CD14-positive monocyte (primary cell): ENCODE measurements at regions not wholly inside any gene's neighbourhood (a gene's known extent, or its start where the extent isn't known, plus 50 kb on each side); places are given as distances from the start of the nearest gene placed in this dataset.
"Not testable (repeated sequence)": the region's sequence is repeated elsewhere in the genome, so short reads cannot be mapped to it uniquely, and the experiment has no call there.

Experiments used
- DNase-seq, 3 donors: peaks; one replicate each; pipeline ENCODE4 v3.0.0-alpha.2; 2011 to 2022
- H2AFZ ChIP-seq: 2 replicates; pipeline ENCODE4 v1.6.0; 2012; ENCODE audit warnings: mild to moderate bottlenecking, low read depth, low read length, inconsistent platforms; ENCODE audit not compliant: insufficient read depth, poor library complexity, severe bottlenecking
- H3K27ac ChIP-seq, 2 donors: 1 replicate in 1 of 2; 2 replicates in 1 of 2; pipeline ENCODE4 v1.5.1; 2012 to 2013; ENCODE audit warnings: low read length in 2 of 2, control low read depth in 1 of 2, inconsistent platforms in 1 of 2, low read depth in 1 of 2, mild to moderate bottlenecking in 1 of 2
- H3K27me3 ChIP-seq, 2 donors: one replicate each; pipeline versions ENCODE4 v1.6.0 to v1.6.1; 2011 to 2013; ENCODE audit warnings: low read length in 2 of 2; ENCODE audit not compliant: control insufficient read depth in 2 of 2, insufficient read depth in 2 of 2
- H3K36me3 ChIP-seq, 2 donors: replicated peaks in 1 of 2; 1 replicate in 1 of 2; 2 replicates in 1 of 2; pipeline versions ENCODE4 v1.5.1 to v1.6.1; 2012 to 2013; ENCODE audit warnings: low read length in 2 of 2, control low read depth in 1 of 2, inconsistent platforms in 1 of 2, mild to moderate bottlenecking in 1 of 2; ENCODE audit not compliant: insufficient read depth in 2 of 2, control insufficient read depth in 1 of 2
- H3K4me1 ChIP-seq, 2 donors: 1 replicate in 1 of 2; 2 replicates in 1 of 2; pipeline versions ENCODE4 v1.5.1 to v1.6.1; 2012 to 2013; ENCODE audit warnings: low read length in 2 of 2, control low read depth in 1 of 2, inconsistent platforms in 1 of 2, mild to moderate bottlenecking in 1 of 2, moderate library complexity in 1 of 2; ENCODE audit not compliant: insufficient read depth in 2 of 2, control insufficient read depth in 1 of 2
- H3K4me2 ChIP-seq: replicated peaks from 2 replicates; pipeline ENCODE3; 2012; ENCODE audit warnings: low read length, moderate library complexity, mild to moderate bottlenecking; ENCODE audit not compliant: poor library complexity, severe bottlenecking; ENCODE audit errors: extremely low read depth
- H3K4me3 ChIP-seq, 3 experiments: fragments of 200-600 bp in 1 of 3; sonication (generic) in 1 of 3; replicated peaks in 1 of 3; 1 replicate in 2 of 3; 2 replicates in 1 of 3; pipeline ENCODE4 v1.5.1; 2011 to 2013; ENCODE audit warnings: low read length in 3 of 3, mild to moderate bottlenecking in 3 of 3, control low read depth in 2 of 3, low read depth in 2 of 3, inconsistent platforms in 1 of 3, moderate library complexity in 1 of 3
- H3K79me2 ChIP-seq: 2 replicates; pipeline ENCODE4 v1.6.0; 2012; ENCODE audit warnings: mild to moderate bottlenecking, control low read depth, inconsistent platforms, low read length, moderate library complexity; ENCODE audit not compliant: insufficient read depth
- H3K9ac ChIP-seq: 2 replicates; pipeline ENCODE4 v1.6.0; 2017; ENCODE audit warnings: low read length, mild to moderate bottlenecking; ENCODE audit not compliant: insufficient read depth, poor library complexity, severe bottlenecking
- H3K9me3 ChIP-seq, 2 donors: replicated peaks in 1 of 2; 1 replicate in 1 of 2; 2 replicates in 1 of 2; pipeline versions ENCODE4 v1.5.1 to v1.6.1; 2012 to 2013; ENCODE audit warnings: low read length in 2 of 2, control low read depth in 1 of 2; ENCODE audit not compliant: control insufficient read depth in 1 of 2, insufficient read depth in 1 of 2
- H4K20me1 ChIP-seq: 2 replicates; pipeline ENCODE4 v1.6.0; 2012; ENCODE audit warnings: mild to moderate bottlenecking, low read length, control low read depth, moderate library complexity; ENCODE audit not compliant: insufficient read depth
- H3K27ac Mint-ChIP-seq, 7 donors: one replicate each; pipeline ENCODE4 v1.8.0; 2020; ENCODE audit warnings: mild to moderate bottlenecking in 7 of 7, mixed read lengths in 7 of 7, moderate library complexity in 6 of 7, inconsistent platforms in 2 of 7
- H3K27me3 Mint-ChIP-seq, 3 donors: one replicate each; pipeline ENCODE4 v1.8.0; 2021 to 2022; ENCODE audit warnings: low read depth in 3 of 3, mild to moderate bottlenecking in 3 of 3, mixed read lengths in 3 of 3, moderate library complexity in 3 of 3, inconsistent platforms in 1 of 3
- H3K36me3 Mint-ChIP-seq, 2 donors: one replicate each; pipeline ENCODE4 v1.8.0; 2020; ENCODE audit warnings: mixed read lengths in 2 of 2, inconsistent platforms in 1 of 2, mild to moderate bottlenecking in 1 of 2
- H3K4me1 Mint-ChIP-seq: one replicate; pipeline ENCODE4 v1.8.0; 2020; ENCODE audit warnings: mild to moderate bottlenecking, mixed read lengths
- H3K4me3 Mint-ChIP-seq, 2 donors: one replicate each; pipeline ENCODE4 v1.8.0; 2020; ENCODE audit warnings: mild to moderate bottlenecking in 2 of 2, mixed read lengths in 2 of 2, moderate library complexity in 1 of 2
- H3K9me3 Mint-ChIP-seq, 7 donors: one replicate each; pipeline ENCODE4 v1.8.0; 2020 to 2022; ENCODE audit warnings: mixed read lengths in 7 of 7, mild to moderate bottlenecking in 6 of 7, moderate library complexity in 6 of 7, inconsistent platforms in 2 of 7
- WGBS: methylation state at CpG from one replicate; pipeline ENCODE4 v1.1.5; 2013; ENCODE audit warnings: missing lambda C conversion rate; ENCODE audit not compliant: insufficient coverage; 5-methylcytosine and 5-hydroxymethylcytosine counted together
- intact Hi-C, 2 donors: fragments of 100-400 bp; cut with micrococcal nuclease; formaldehyde crosslinking; loops; one replicate each; pipeline versions ENCODE4 v1.15.0 to v1.15.1; 2023
- TF ChIP-seq, protein P1 (sequence below): fragments of 200-600 bp; IDR thresholded peaks from one replicate; pipeline ENCODE4 v1.8.0; 2022; ENCODE audit warnings: antibody characterized with exemption, mild to moderate bottlenecking

DNA sequence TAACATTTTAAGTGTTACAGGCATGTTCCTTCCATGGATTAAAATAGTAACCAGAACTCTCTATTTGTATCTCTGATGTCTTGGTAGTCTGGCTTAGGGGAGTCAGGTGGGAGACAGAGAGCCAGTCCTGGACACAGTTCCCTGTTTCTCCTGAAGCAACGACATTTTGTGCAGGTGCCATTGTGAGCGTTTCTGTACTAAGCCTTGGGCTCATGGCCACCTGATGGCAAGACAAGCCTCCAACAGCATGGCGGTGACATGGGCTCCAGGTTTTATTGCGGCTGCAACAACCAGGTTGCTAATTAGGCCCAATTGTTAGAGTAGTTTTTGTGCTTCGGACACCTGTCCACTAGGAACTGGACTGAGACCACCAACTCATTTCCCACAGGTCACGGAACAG is 105.3 kb downstream of the PRDM13 start:
- whole genome bisulfite sequencing = 93% methylated on average over 2 of the region's 6 CpGs
- intact Hi-C loops = no loop called here
- Mint-ChIP-seq H3K4me3 (no peak overlapping the region), H3K27me3 (peaks cover 1 to 6% (median 2%) of the 10 kb centered on the region in 3 donors), H3K36me3 (no peaks in the 10 kb centered on the region), H3K9me3 (peaks cover 0 to 4% (median under 1%) of the 10 kb centered on the region in 7 donors), H3K27ac (no peak overlapping the region), H3K4me1 (no peaks in the 10 kb centered on the region)
- no peak for DNase-seq
- Histone ChIP-seq H3K4me2 (no peak overlapping the region), H3K9ac (no peak overlapping the region), H3K4me3 (no peak overlapping the region), H3K79me2 (no peaks in the 10 kb centered on the region), H4K20me1 (no peaks in the 10 kb centered on the region), H2AFZ (no peak overlapping the region), H3K4me1 (no peaks in the 10 kb centered on the region), H3K27ac (no peak overlapping the region), H3K9me3 (no peaks in the 10 kb centered on the region), H3K27me3 (no peaks in the 10 kb centered on the region), H3K36me3 (no peaks in the 10 kb centered on the region)
- TF ChIP-seq, protein P1, sequence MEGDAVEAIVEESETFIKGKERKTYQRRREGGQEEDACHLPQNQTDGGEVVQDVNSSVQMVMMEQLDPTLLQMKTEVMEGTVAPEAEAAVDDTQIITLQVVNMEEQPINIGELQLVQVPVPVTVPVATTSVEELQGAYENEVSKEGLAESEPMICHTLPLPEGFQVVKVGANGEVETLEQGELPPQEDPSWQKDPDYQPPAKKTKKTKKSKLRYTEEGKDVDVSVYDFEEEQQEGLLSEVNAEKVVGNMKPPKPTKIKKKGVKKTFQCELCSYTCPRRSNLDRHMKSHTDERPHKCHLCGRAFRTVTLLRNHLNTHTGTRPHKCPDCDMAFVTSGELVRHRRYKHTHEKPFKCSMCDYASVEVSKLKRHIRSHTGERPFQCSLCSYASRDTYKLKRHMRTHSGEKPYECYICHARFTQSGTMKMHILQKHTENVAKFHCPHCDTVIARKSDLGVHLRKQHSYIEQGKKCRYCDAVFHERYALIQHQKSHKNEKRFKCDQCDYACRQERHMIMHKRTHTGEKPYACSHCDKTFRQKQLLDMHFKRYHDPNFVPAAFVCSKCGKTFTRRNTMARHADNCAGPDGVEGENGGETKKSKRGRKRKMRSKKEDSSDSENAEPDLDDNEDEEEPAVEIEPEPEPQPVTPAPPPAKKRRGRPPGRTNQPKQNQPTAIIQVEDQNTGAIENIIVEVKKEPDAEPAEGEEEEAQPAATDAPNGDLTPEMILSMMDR = no peak

DNA sequence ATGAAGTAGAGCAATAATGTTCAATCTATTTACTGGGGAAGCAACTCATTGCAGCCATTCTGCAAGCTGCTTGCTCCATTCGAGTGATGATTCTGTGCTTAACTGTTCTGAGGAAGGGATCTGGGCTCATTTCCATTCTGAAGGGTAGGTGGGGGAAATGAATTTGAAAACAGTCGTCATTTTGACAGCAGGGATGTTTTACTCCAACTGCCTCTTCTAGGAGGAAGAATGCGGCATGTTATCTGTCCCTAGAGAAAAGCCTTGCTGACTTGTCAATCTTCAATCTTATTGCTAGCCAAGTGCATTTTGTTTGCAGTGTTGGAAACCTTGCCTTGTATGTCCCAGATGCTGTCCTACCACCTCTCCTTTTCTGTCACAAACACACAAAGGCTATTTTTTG is 105.9 kb downstream of the PRDM13 start:
- intact Hi-C loops = no loop called here
- H3K9me3 ChIP-seq = no peaks in the 10 kb centered on the region
- no peaks in the 10 kb centered on the region for H3K36me3 Mint-ChIP-seq
- no peaks in the 10 kb centered on the region for H3K4me1 Mint-ChIP-seq
- H2AFZ ChIP-seq = no peak overlapping the region
- 100% methylated on average over 2 of the region's 3 CpGs for WGBS
- no peaks in the 10 kb centered on the region for H3K27me3 ChIP-seq
- no peak overlapping the region for H3K4me2 ChIP-seq
- no peaks in the 10 kb centered on the region for H3K79me2 ChIP-seq
- H3K9me3 Mint-ChIP-seq = peaks cover 0 to 4% (median 0%) of the 10 kb centered on the region in 7 donors
- H4K20me1 ChIP-seq = no peaks in the 10 kb centered on the region
- no peak overlapping the region for H3K27ac Mint-ChIP-seq
- no peak overlapping the region for H3K27ac ChIP-seq
- no peaks in the 10 kb centered on the region for H3K4me1 ChIP-seq
- H3K4me3 ChIP-seq = no peak overlapping the region
- no peak for DNase-seq
- TF ChIP-seq, protein P1 = no peak
- H3K4me3 Mint-ChIP-seq = no peak overlapping the region
- peaks cover 0 to 6% (median 4%) of the 10 kb centered on the region in 3 donors for H3K27me3 Mint-ChIP-seq
- no peak overlapping the region for H3K9ac ChIP-seq
- no peaks in the 10 kb centered on the region for H3K36me3 ChIP-seq

DNA sequence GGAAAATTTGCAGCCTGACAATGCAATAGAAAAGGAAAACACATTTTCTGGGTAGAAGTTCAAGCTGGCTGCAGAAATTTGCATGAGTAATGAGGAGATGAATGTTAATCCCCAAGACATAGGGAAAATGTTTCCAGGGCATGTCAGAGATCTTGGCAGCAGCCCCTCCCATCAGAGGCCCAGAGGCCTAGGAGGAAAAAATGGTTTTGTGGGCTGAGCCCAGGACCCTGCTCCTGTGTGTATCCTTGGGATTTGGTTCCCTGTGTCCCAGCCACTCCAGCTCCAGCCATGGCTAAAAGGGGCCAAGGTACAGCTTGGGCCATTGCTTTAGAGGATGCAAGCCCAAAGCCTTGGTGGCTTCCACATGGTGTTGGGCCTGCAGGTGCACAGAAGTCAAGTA is 115.4 kb downstream of the PRDM13 start:
- H3K4me3 ChIP-seq, H3K36me3 ChIP-seq, H3K4me3 Mint-ChIP-seq, H3K79me2 ChIP-seq, H2AFZ ChIP-seq, H4K20me1 ChIP-seq, DNase-seq, H3K9ac ChIP-seq, H3K9me3 Mint-ChIP-seq, H3K4me1 Mint-ChIP-seq, H3K27me3 ChIP-seq, intact Hi-C loops, H3K27me3 Mint-ChIP-seq, H3K4me1 ChIP-seq, H3K4me2 ChIP-seq, H3K27ac ChIP-seq, H3K36me3 Mint-ChIP-seq, H3K9me3 ChIP-seq, H3K27ac Mint-ChIP-seq: not testable (repeated sequence)

DNA sequence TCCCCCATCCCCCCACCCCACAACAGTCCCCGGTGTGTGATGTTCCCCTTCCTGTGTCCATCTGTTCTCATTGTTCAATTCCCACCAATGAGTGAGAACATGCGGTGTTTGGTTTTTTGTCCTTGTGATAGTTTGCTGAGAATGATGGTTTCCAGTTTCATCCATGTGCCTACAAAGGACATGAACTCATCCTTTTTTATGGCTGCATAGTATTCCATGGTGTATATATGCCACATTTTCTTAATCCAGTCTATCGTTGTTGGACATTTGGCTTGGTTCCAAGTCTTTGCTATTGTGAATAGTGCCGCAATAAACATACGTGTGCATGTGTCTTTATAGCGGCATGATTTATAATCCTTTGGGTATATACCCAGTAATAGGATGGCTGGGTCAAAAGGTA is 123.6 kb downstream of the PRDM13 start:
- H3K4me1 Mint-ChIP-seq, H3K36me3 Mint-ChIP-seq, H3K27ac Mint-ChIP-seq, H3K36me3 ChIP-seq, H3K9me3 ChIP-seq, H3K4me1 ChIP-seq, intact Hi-C loops, DNase-seq, H3K27ac ChIP-seq, H3K9ac ChIP-seq, H3K27me3 ChIP-seq, H2AFZ ChIP-seq, H3K9me3 Mint-ChIP-seq, H4K20me1 ChIP-seq, H3K4me2 ChIP-seq, H3K4me3 Mint-ChIP-seq, H3K4me3 ChIP-seq, H3K79me2 ChIP-seq, H3K27me3 Mint-ChIP-seq: not testable (repeated sequence)
- no CpG with 5 or more reads among the region's 6 CpGs for WGBS
